ENCODE measurements at regions not wholly inside any gene's neighbourhood (a gene's known extent, or its start where the extent isn't known, plus 50 kb on each side); places are given as distances from the start of the nearest gene placed in this dataset.

GRCh38 chr5:141737535-141737934 lies 55.5 kb upstream of the ARAP3 start:
- TF ChIP-seq CTCF (IDR thresholded peaks at IDR 0.05; ENCODE audit: partially characterized antibody, unreplicated experiment): no peak
- H3K27ac Mint-ChIP-seq (ENCODE audit: unreplicated experiment): no peak overlapping the region
- DNase-seq: no peak
- H3K36me3 Mint-ChIP-seq (ENCODE audit: unreplicated experiment): no peaks in the 10 kb centered on the region
- no peak overlapping the region for H3K4me3 Mint-ChIP-seq (ENCODE audit: unreplicated experiment)
- H3K9me3 Mint-ChIP-seq (ENCODE audit: unreplicated experiment): peaks cover 1% of the 10 kb centered on the region
- H3K27me3 Mint-ChIP-seq (ENCODE audit: unreplicated experiment): peaks cover 3% of the 10 kb centered on the region
- H3K4me1 Mint-ChIP-seq (ENCODE audit: low read depth, unreplicated experiment): peaks cover 20% of the 10 kb centered on the region

DNA sequence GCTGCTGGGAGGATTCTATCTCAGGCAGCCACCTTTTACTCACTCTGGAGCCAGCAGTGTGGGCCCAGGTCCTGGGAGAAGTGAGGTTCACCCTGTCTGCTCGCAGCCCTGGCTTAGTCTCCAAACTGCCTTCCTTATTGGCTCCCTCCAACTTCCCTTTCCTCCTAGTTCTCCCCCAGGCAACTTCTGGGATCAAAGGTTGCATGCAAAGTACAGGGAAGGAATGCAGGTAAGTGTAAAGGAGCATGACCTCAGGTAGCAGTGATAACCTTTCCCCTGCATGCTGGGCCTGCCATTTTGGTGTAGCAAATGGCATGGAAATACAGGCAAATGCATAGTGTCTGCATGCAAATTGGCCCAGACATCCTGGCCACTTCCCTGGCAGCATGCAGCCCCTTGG lies 53.8 kb upstream of the ARAP3 start:
- Mint-ChIP-seq H3K36me3 (ENCODE audit: unreplicated experiment) (no peaks in the 10 kb centered on the region), H3K4me1 (ENCODE audit: low read depth, unreplicated experiment) (peaks cover 15% of the 10 kb centered on the region), H3K4me3 (ENCODE audit: unreplicated experiment) (no peak overlapping the region), H3K9me3 (ENCODE audit: unreplicated experiment) (peaks cover 1% of the 10 kb centered on the region), H3K27ac (ENCODE audit: unreplicated experiment) (no peak overlapping the region), H3K27me3 (ENCODE audit: unreplicated experiment) (peaks cover 2% of the 10 kb centered on the region)
- no peak for DNase-seq
- TF ChIP-seq CTCF (IDR thresholded peaks at IDR 0.05; ENCODE audit: partially characterized antibody, unreplicated experiment): no peak

DNA sequence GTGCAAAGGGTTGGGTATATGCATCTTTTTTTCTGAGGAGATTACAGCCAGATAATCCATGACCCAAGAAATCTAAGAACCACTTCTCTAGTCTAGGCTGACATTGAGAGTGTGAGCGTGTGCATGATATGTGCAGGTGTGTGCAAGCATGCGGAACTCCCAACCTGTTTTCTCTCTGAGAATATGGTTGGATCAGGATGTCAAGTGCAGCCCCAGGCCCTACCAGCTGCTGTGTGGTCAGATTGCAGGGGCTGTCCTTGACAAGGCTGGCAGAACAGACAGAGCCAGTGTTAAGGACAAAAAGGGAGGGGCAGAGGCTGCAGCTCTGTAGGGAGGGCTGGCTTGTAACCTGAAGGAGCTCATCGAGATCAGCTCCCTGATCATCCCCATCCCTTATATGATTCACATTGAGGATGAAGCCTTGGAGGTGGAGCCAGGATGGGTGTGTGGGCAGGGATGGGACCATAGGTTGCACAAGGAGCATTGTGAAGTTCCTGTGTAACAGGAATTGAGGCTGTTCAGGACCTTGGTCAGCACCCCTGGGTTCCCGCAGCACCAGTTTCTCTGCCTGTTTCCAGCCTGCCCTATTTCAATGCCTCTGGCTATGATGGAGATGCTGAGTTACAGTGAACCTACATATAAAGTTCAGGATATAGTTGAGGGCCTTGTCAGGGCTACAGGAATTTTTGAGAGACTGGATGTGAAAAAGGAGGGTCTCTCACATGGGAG lies 52.6 kb upstream of the ARAP3 start:
- H3K27ac Mint-ChIP-seq (ENCODE audit: unreplicated experiment): no peak overlapping the region
- H3K4me3 Mint-ChIP-seq (ENCODE audit: unreplicated experiment): no peak overlapping the region
- H3K9me3 Mint-ChIP-seq (ENCODE audit: unreplicated experiment): peaks cover 1% of the 10 kb centered on the region
- TF ChIP-seq CTCF (IDR thresholded peaks at IDR 0.05; ENCODE audit: partially characterized antibody, unreplicated experiment): no peak
- H3K36me3 Mint-ChIP-seq (ENCODE audit: unreplicated experiment): no peaks in the 10 kb centered on the region
- H3K4me1 Mint-ChIP-seq (ENCODE audit: low read depth, unreplicated experiment): peaks cover 15% of the 10 kb centered on the region
- H3K27me3 Mint-ChIP-seq (ENCODE audit: unreplicated experiment): no peaks in the 10 kb centered on the region
- no peak for DNase-seq

GRCh38 chr5:141733198-141733597 lies 51.2 kb upstream of the ARAP3 start:
- Mint-ChIP-seq H3K4me3 (ENCODE audit: unreplicated experiment) (no peak overlapping the region), H3K27ac (ENCODE audit: unreplicated experiment) (no peak overlapping the region), H3K4me1 (ENCODE audit: low read depth, unreplicated experiment) (peaks cover 14% of the 10 kb centered on the region), H3K36me3 (ENCODE audit: unreplicated experiment) (no peaks in the 10 kb centered on the region), H3K9me3 (ENCODE audit: unreplicated experiment) (no peaks in the 10 kb centered on the region), H3K27me3 (ENCODE audit: unreplicated experiment) (no peaks in the 10 kb centered on the region)
- no peak for DNase-seq
- TF ChIP-seq CTCF (IDR thresholded peaks at IDR 0.05; ENCODE audit: partially characterized antibody, unreplicated experiment): no peak

GRCh38 chr5:141732417-141732816 lies 50.4 kb upstream of the ARAP3 start:
- Mint-ChIP-seq H3K36me3 (ENCODE audit: unreplicated experiment) (no peaks in the 10 kb centered on the region), H3K4me3 (ENCODE audit: unreplicated experiment) (no peak overlapping the region), H3K27me3 (ENCODE audit: unreplicated experiment) (no peaks in the 10 kb centered on the region), H3K4me1 (ENCODE audit: low read depth, unreplicated experiment) (peaks cover 8% of the 10 kb centered on the region), H3K9me3 (ENCODE audit: unreplicated experiment) (no peaks in the 10 kb centered on the region), H3K27ac (ENCODE audit: unreplicated experiment) (no peak overlapping the region)
- no peak for TF ChIP-seq CTCF (IDR thresholded peaks at IDR 0.05; ENCODE audit: partially characterized antibody, unreplicated experiment)
- no peak for DNase-seq

All from glutamatergic neuron (in vitro differentiated cells).